NK-92 (cell line): ENCODE measurements at regions not wholly inside any gene's neighbourhood (a gene's known extent, or its start where the extent isn't known, plus 50 kb on each side); places are given as distances from the start of the nearest gene placed in this dataset.
A peak's percentile ranks its signal among the peaks of the same experiment; 100 is the strongest.

Source experiments
- DNase-seq: peaks from one replicate; lab custom pipeline; 2025; ENCODE audit not compliant: unreplicated experiment; lab: John Stamatoyannopoulos, UW

DNA sequence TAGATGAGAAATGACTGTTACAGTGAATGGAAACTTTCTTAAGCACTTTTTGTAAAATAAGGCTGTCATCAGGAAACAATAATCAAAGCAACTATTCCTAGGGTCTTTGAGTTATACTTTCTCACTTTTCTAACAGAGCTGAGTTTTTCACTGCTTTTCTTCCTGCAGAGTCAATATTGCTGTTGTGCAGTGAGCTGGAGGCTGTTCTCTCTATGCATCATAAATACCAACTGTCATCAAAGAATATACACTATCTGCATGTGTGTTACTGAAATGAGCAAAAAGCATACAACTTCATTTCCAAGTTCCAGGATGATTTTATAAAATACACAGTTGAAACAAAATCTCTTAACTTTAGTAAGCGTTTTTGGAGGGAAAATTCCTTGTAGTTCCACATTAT is 110.4 kb upstream of the CPSF6 start:
- DNase-seq = no peak

- no peak for DNase-seq
Observed at GRCh38 chr12:69129564-69129963, 109.8 kb upstream of the CPSF6 start.

DNA sequence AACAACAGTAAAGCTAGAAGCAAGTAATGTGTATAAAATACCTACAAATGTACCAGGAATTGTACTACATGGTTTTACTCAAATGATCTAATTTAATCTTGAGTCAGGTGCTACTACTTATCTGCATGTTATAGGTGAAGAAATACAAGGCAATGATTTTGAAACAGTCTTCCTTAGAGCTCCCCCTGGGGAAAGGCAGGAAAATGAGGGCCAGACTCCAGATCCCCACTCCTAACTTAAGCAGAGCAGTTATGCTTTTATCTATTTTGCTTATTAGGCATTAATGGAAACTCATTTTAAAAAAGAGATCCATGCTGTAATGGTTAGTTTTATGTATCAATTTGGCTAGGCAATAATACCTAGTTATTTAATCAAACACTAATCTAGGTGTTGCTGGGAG is 109.3 kb upstream of the CPSF6 start:
- DNase-seq = no peak

- DNase-seq = no peak
Observed at GRCh38 chr12:69131077-69131476, 108.3 kb upstream of the CPSF6 start.

DNA sequence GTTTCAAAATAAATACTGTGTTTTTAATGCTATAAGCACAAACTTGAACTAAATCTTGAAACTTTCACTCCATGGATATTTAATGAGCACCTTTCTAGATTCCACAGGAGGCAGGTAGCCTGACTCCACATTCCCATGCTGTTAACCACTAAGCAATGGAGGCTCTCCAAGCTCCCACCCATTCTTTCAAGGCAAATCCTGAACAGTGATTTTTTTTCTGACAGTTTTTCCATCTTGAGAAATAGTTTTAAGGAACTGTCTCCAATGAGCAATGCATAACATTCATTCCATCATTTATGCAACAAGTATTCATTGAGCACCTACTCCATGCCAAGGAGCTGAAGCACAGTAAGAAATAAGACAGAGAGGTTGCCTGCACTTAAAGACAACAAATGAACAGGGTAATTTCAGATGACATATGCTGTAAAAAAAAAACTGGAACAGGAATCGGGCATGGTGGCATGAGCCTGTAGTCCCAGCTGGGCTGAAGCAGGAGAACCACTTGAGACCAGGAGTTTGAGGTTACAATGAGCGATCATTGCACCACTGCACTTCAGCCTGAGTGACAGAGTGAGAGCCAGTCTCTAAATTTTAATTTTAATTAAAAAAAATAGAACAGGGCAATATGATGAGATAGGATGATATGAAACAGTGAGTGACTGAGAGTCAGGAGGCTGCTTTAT is 102.3 kb upstream of the CPSF6 start:
- DNase-seq = no peak

- DNase-seq = no peak
Observed at GRCh38 chr12:69141074-69141473, 98.3 kb upstream of the CPSF6 start.

GRCh38 chr12:69149270-69149669 is 90.1 kb upstream of the CPSF6 start:
- DNase-seq = no peak

- no peak for DNase-seq
Observed at GRCh38 chr12:69150083-69150795, 89.1 kb upstream of the CPSF6 start.

GRCh38 chr12:69150796-69151127 is 88.6 kb upstream of the CPSF6 start:
- no peak for DNase-seq

DNA sequence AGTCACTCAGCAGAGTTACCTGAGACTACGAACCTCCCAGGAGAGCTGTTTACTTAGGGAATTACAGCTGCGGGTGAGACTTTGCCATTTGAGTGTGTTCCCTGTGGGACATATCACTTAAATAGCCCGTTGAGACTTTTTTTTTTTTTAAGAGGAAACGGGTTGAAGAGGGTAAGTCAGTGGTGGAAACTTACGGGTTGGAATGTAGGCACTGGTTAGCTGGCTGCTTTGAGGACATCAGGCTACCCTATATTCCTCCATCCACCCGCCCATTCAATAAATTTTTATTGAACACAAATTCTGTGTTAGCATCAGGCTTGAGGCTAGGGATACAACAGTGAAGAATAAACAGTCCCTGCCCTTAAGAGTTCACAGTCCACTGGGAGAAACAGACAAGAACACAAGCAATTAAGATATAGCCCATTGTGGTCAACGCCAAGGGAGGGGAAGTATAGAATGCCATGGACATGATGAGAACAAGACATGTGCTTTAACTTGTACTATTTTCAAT is 88.1 kb upstream of the CPSF6 start:
- DNase-seq = no peak

- peak; percentile 3 for DNase-seq
Observed at GRCh38 chr12:69154585-69155363, 84.6 kb upstream of the CPSF6 start.

- peak; percentile 20 for DNase-seq
Observed at GRCh38 chr12:69157023-69157655, 82.2 kb upstream of the CPSF6 start.

DNA sequence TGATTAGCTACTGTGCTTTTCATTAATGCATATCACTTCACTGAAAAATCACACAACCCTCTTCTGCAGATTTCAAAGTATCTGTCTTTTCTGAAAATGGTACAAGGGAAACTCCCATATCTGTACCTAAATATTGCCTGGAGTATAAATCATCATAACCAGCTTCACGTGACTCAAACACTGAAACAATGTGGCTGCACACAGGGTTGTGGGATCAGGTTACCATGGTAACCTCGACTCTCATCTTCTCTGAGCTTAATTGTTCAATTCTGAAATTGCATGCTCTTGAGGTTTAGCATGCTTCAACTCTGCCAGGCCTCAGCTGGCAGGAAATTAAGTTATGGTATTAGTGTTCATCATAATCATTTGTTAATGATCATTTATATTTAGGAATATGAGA is 77.5 kb upstream of the CPSF6 start:
- no peak for DNase-seq

- no peak for DNase-seq
Observed at GRCh38 chr12:69163681-69164362, 75.5 kb upstream of the CPSF6 start.

DNA sequence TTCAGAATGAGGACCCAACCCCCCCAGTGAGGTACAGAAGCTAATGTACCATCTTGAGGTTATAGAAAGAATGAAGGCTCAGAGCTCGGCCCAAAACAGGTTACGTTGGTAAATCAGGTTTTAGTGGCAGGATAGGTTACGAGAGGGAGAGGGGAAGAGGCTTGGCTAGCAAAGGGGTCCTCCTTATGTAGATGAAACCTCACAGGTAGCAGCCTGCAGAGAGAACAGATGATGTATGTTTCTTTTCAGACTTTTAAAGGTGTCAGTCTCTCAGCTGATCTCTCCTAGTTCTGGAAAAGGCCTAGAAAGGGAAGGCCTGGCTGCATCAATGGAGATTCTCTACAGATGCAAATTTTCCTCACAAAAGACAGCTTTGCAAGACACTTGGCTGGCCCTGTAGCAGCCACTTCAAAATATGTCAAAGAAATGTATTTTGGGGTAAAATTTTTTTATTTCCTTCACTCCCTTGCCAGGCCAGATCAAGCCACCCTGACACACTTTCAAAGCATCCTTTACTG is 71.7 kb upstream of the CPSF6 start:
- no peak for DNase-seq

GRCh38 chr12:69168363-69168762 is 71.0 kb upstream of the CPSF6 start:
- DNase-seq = no peak

GRCh38 chr12:69168828-69169227 is 70.5 kb upstream of the CPSF6 start:
- no peak for DNase-seq

DNA sequence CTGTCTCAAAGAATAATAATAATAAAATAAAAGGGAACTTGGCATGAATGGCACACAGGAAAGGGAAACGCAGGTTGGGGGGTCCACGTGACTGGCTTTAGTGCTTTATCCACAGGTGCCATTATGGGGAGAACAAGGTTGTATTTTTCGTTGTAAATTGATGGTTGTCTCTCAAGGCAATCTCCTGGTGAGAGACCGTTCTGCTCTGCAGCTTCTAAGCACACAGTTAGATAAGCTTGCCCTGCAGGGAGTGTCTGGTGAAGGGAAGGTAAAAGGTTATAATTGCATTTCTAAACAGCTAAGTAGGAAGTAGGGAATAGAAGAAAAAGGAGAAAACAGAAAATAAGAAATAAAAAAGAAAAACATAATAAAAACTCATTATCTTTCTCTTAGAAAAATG is 69.1 kb upstream of the CPSF6 start:
- no peak for DNase-seq

DNA sequence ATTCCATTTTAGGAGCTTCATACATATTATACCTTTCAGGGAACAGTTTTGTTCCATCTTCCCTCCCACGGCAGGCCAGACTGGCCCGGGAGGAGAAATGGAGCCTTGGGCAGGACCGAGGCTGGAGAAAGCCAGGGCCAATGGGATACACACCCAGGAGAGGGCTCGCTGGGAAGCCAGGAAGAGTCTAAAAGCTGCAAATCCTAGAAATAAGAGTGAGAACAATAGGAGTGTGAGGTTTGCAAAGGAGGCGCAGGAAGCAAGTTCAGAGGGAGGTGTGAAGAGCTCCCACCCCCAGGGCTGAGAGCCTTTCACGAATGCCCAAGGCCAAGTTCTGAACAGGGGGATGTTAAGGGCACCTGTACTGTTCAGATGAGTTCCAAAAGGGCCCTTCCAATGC is 67.5 kb upstream of the CPSF6 start:
- DNase-seq = no peak

DNA sequence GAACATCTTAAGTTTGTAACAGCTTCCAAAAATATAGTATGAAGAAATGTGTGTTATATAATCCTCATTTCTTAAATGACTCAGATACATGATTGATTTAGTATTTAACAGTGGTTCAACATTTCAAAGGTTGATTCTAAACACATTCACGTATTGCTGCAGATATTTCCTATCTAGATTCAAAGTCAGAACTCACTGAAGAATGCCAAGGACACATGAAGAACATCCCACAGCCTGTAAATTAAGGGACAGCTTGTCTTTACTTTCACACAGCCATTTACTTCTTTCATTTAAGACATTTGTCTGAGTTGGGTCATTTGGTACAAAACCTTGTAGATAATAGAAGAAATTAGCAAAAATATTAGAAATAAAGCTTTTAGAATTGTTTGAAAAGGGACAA is 66.9 kb upstream of the CPSF6 start:
- DNase-seq = no peak

- DNase-seq = no peak
Observed at GRCh38 chr12:69173368-69173767, 66.0 kb upstream of the CPSF6 start.
